ENCODE measurements at regions not wholly inside any gene's neighbourhood (a gene's known extent, or its start where the extent isn't known, plus 50 kb on each side); places are given as distances from the start of the nearest gene placed in this dataset.

GRCh38 chr5:17075236-17075635 lies 139.1 kb upstream of the MYO10 start:
- TF ChIP-seq POLR2A (IDR thresholded peaks at IDR 0.05) (no peak), POLR2AphosphoS5 (IDR thresholded peaks at IDR 0.05) (no peak)

Measured in upper lobe of left lung (tissue), 4 donors.